IMR-90 (cell line): ENCODE measurements at regions not wholly inside any gene's neighbourhood (a gene's known extent, or its start where the extent isn't known, plus 50 kb on each side); places are given as distances from the start of the nearest gene placed in this dataset.
A peak's percentile ranks its signal among the peaks of the same experiment; 100 is the strongest.

Source experiments
- ATAC-seq: fragments of 200-7000 bp; cut with Tn5 transposase; 2 replicates; pipeline ENCODE4 v1.9.1; 2020; ENCODE audit warnings: low read depth, mild to moderate bottlenecking, moderate library complexity
- BruUV-seq: library from RNA; stranded (reverse); fragments of 400-500 nt; replicated peaks from 2 replicates; lab custom pipeline; 2021; lab: Mats Ljungman, UMichigan
- CTCF ChIA-PET: fragments of 300-600 bp; formaldehyde crosslinking; extraction: SDS; loops from one replicate; lab custom pipeline; 2021; ENCODE audit warnings: antibody characterized with exemption; lab: Yijun Ruan, JAX
- POLR2A ChIA-PET: fragments of 300-600 bp; sonication (Branson Sonifier 250); formaldehyde crosslinking; loops from one replicate; lab custom pipeline; 2022; ENCODE audit warnings: antibody characterized with exemption; ENCODE audit not compliant: unreplicated experiment; lab: Charles Lee
- DNase-seq: peaks from one replicate; pipeline ENCODE4 v3.0.0; 2013
- H2AFZ ChIP-seq: replicated peaks from 2 replicates; pipeline ENCODE3; 2013; ENCODE audit warnings: low read length, mild to moderate bottlenecking; ENCODE audit not compliant: poor library complexity
- H2AK5ac ChIP-seq: 2 replicates; pipeline ENCODE4 v1.6.1; 2013; ENCODE audit warnings: low read depth, low read length, inconsistent platforms
- H2AK9ac ChIP-seq: replicated peaks from 2 replicates; pipeline ENCODE3; 2013; ENCODE audit warnings: mild to moderate bottlenecking, low read depth, low read length, moderate library complexity; ENCODE audit not compliant: poor library complexity
- H2BK120ac ChIP-seq: 2 replicates; pipeline ENCODE4 v1.6.1; 2013; ENCODE audit warnings: low read depth, low read length, inconsistent platforms
- H2BK15ac ChIP-seq: 3 replicates; pipeline ENCODE4 v1.6.1; 2013; ENCODE audit warnings: low read depth, low read length, inconsistent platforms
- H2BK20ac ChIP-seq: 2 replicates; pipeline ENCODE4 v1.6.1; 2013; ENCODE audit warnings: low read depth, mild to moderate bottlenecking, inconsistent platforms, low read length, moderate library complexity
- H2BK5ac ChIP-seq: 2 replicates; pipeline ENCODE4 v1.6.1; 2013; ENCODE audit warnings: mild to moderate bottlenecking, low read depth, low read length, inconsistent platforms; ENCODE audit not compliant: poor library complexity, severe bottlenecking
- H3K14ac ChIP-seq: replicated peaks from 2 replicates; pipeline ENCODE4 v1.6.1; 2013; ENCODE audit warnings: low read depth, low read length, inconsistent platforms
- H3K18ac ChIP-seq: 2 replicates; pipeline ENCODE4 v1.6.1; 2013; ENCODE audit warnings: low read depth, low read length, control low read depth
- H3K23ac ChIP-seq: 2 replicates; pipeline ENCODE4 v1.6.1; 2013; ENCODE audit warnings: low read depth, low read length, inconsistent platforms
- H3K27ac ChIP-seq: 2 replicates; pipeline ENCODE4 v1.5.1; 2013; ENCODE audit warnings: mild to moderate bottlenecking, control low read depth, low read length; ENCODE audit not compliant: insufficient read depth
- H3K27me3 ChIP-seq: 2 replicates; pipeline ENCODE4 v1.6.1; 2013; ENCODE audit warnings: low read length; ENCODE audit not compliant: control insufficient read depth, insufficient read depth
- H3K36me3 ChIP-seq: 2 replicates; pipeline ENCODE4 v1.6.1; 2013; ENCODE audit warnings: low read length, mixed read lengths; ENCODE audit not compliant: control insufficient read depth, insufficient read depth
- H3K4ac ChIP-seq: 2 replicates; pipeline ENCODE4 v1.6.1; 2013; ENCODE audit warnings: low read depth, low read length, inconsistent platforms
- H3K4me1 ChIP-seq: 2 replicates; pipeline ENCODE4 v1.6.1; 2013; ENCODE audit warnings: low read length, mixed read lengths; ENCODE audit not compliant: control insufficient read depth, insufficient read depth
- H3K4me2 ChIP-seq: 2 replicates; pipeline ENCODE4 v1.6.1; 2013; ENCODE audit warnings: low read depth, mild to moderate bottlenecking, control low read depth, low read length, moderate library complexity
- H3K4me3 ChIP-seq: 2 replicates; pipeline ENCODE4 v1.5.1; 2013; ENCODE audit warnings: low read depth, mild to moderate bottlenecking, control low read depth, low read length, moderate library complexity; ENCODE audit not compliant: insufficient read depth
- H3K56ac ChIP-seq: 2 replicates; pipeline ENCODE4 v1.6.1; 2013; ENCODE audit warnings: low read length, inconsistent platforms; ENCODE audit not compliant: insufficient read depth; ENCODE audit errors: extremely low read depth
- H3K79me1 ChIP-seq, 2 experiments: 2 replicates each; pipeline ENCODE4 v1.6.1; 2013; ENCODE audit warnings: low read length in 2 of 2, inconsistent platforms in 1 of 2, low read depth in 1 of 2
- H3K9ac ChIP-seq: 2 replicates; pipeline ENCODE4 v1.6.1; 2013; ENCODE audit warnings: low read depth, low read length, control low read depth
- H3K9me1 ChIP-seq: 2 replicates; pipeline ENCODE4 v1.6.1; 2013; ENCODE audit warnings: low read length, inconsistent platforms; ENCODE audit not compliant: insufficient read depth
- H3K9me3 ChIP-seq: 2 replicates; pipeline ENCODE4 v1.6.1; 2013; ENCODE audit warnings: low read length; ENCODE audit not compliant: control insufficient read depth, insufficient read depth
- H4K20me1 ChIP-seq: 2 replicates; pipeline ENCODE4 v1.6.1; 2013; ENCODE audit warnings: low read length, inconsistent platforms; ENCODE audit not compliant: insufficient read depth
- H4K5ac ChIP-seq: 2 replicates; pipeline ENCODE4 v1.6.1; 2013; ENCODE audit warnings: mild to moderate bottlenecking, low read depth, low read length, control low read depth
- H4K8ac ChIP-seq, 2 experiments: 2 replicates each; pipeline ENCODE4 v1.6.1; 2013; ENCODE audit warnings: low read depth in 2 of 2, low read length in 2 of 2, control low read depth in 1 of 2, inconsistent platforms in 1 of 2
- H4K91ac ChIP-seq: 2 replicates; pipeline ENCODE4 v1.6.1; 2013; ENCODE audit warnings: low read depth, low read length, inconsistent platforms; ENCODE audit not compliant: insufficient read depth
- BHLHE40 ChIP-seq: fragments of 150-350 bp; IDR thresholded peaks from 2 replicates; pipeline ENCODE4 v1.6.1; 2016; ENCODE audit warnings: mild to moderate bottlenecking, low read depth, low read length
- CEBPB ChIP-seq: IDR thresholded peaks from 2 replicates; pipeline ENCODE4 v1.6.1; 2012; ENCODE audit warnings: low read depth, low read length, improper control_type of control experiment
- CHD1 ChIP-seq: IDR thresholded peaks from 2 replicates; pipeline ENCODE4 v1.6.1; 2012; ENCODE audit warnings: low read depth, low read length, improper control_type of control experiment
- FOS ChIP-seq: fragments of 150-350 bp; IDR thresholded peaks from 2 replicates; pipeline ENCODE4 v1.6.1; 2016; ENCODE audit warnings: low read depth, low read length
- MAFK ChIP-seq: IDR thresholded peaks from 2 replicates; pipeline ENCODE4 v1.6.1; 2012; ENCODE audit warnings: low read depth, low read length, improper control_type of control experiment
- MAZ ChIP-seq: IDR thresholded peaks from 2 replicates; pipeline ENCODE4 v1.6.1; 2012; ENCODE audit warnings: low read depth, mild to moderate bottlenecking, low read length, improper control_type of control experiment, moderate library complexity, borderline replicate concordance
- MXI1 ChIP-seq: IDR thresholded peaks from 2 replicates; pipeline ENCODE4 v1.6.1; 2012; ENCODE audit warnings: low read depth, mild to moderate bottlenecking, low read length, moderate library complexity, borderline replicate concordance
- NFE2L2 ChIP-seq: fragments of 150-350 bp; IDR thresholded peaks from 2 replicates; pipeline ENCODE4 v1.6.1; 2016; ENCODE audit warnings: low read depth, mild to moderate bottlenecking, low read length
- POLR2A ChIP-seq: IDR thresholded peaks from 2 replicates; pipeline ENCODE4 v1.6.1; 2012; ENCODE audit warnings: mild to moderate bottlenecking, low read depth, low read length
- RAD21 ChIP-seq: IDR thresholded peaks from 2 replicates; pipeline ENCODE4 v1.6.1; 2012; ENCODE audit warnings: low read length, improper control_type of control experiment
- RCOR1 ChIP-seq: IDR thresholded peaks from 2 replicates; pipeline ENCODE4 v1.6.1; 2012; ENCODE audit warnings: mild to moderate bottlenecking, low read length, improper control_type of control experiment; ENCODE audit not compliant: insufficient replicate concordance
- RFX5 ChIP-seq: IDR thresholded peaks from 2 replicates; pipeline ENCODE4 v1.8.0; 2012; ENCODE audit warnings: low read depth, mild to moderate bottlenecking, low read length, moderate library complexity
- SMC3 ChIP-seq: fragments of 150-350 bp; IDR thresholded peaks from 2 replicates; pipeline ENCODE4 v1.6.1; 2016; ENCODE audit warnings: low read depth, mild to moderate bottlenecking, antibody characterized with exemption, low read length, moderate library complexity
- WGBS, 2 experiments: methylation state at CpG; one replicate each; pipeline versions ENCODE4 v1.1.5 to v1.1.7; 2013; ENCODE audit warnings: missing lambda C conversion rate in 2 of 2; ENCODE audit not compliant: insufficient read length in 1 of 2; ENCODE audit errors: extremely low coverage in 2 of 2; 5-methylcytosine and 5-hydroxymethylcytosine counted together
- dilution Hi-C: fragments of 300-500 bp; cut with HindIII; formaldehyde crosslinking; loops from one replicate; pipeline ENCODE4 v1.14.3; 2018; ENCODE audit warnings: low sequenced_read_pairs; ENCODE audit not compliant: unreplicated experiment
- in situ Hi-C: fragments of 300-500 bp; cut with MboI; formaldehyde crosslinking; loops from 3 replicates; pipeline ENCODE4 v1.14.3; 2019; ENCODE audit warnings: low sequenced_read_pairs, inconsistent platforms, mixed read lengths
- intact Hi-C: fragments of 100-400 bp; cut with micrococcal nuclease; formaldehyde crosslinking; loops from 2 replicates; pipeline ENCODE4 v1.10.0; 2022
- TF ChIP-seq, protein P1 (sequence below): fragments of 150-350 bp; IDR thresholded peaks from 2 replicates; pipeline ENCODE4 v1.6.1; 2016; ENCODE audit warnings: low read depth, mild to moderate bottlenecking, low read length, moderate library complexity, borderline replicate concordance
- TF ChIP-seq, protein P2 (sequence below): fragments of 150-350 bp; IDR thresholded peaks from 2 replicates; pipeline ENCODE4 v1.6.1; 2017; ENCODE audit warnings: mild to moderate bottlenecking, antibody characterized with exemption, low read length, low read depth
- TF ChIP-seq, protein P3 (sequence below): conservative IDR thresholded peaks from 2 replicates; pipeline ENCODE4 v1.5.1; 2012; ENCODE audit warnings: mild to moderate bottlenecking, low read depth, low read length, improper control_type of control experiment

DNA sequence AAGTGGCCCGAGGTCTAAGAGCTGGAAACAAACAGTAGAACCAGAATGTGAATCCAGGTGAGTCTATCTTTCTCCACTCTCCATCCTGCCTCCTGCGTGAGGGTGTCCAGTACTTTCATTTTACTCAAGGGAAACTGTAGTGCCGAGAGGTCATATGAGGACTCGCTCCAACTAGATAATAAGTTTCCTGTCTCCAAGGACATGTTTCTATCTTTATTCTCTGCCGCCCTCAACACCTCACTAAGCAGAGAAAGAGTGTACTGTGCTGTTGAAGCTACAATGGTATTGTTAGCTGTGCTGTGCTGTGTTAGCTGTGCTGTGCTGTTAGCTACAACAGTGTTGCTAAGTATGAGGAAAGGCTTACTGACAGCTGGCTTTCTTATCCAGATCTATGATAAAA is 137.9 kb upstream of the COL8A1 start:
- Histone ChIP-seq H3K14ac (no peak overlapping the region), H3K23ac (no peak overlapping the region), H2BK5ac (peak overlapping the region; percentile 11), H3K56ac (no peak overlapping the region), H3K36me3 (no peaks in the 10 kb centered on the region), H3K4me1 (peaks cover 9% of the 10 kb centered on the region), H2BK15ac (peak overlapping the region; percentile 95; the same call in 2 of the 3 replicates), H3K9me1 (peaks cover 3% of the 10 kb centered on the region), H2BK20ac (peak overlapping the region; percentile 20; the same call in 1 of the 2 replicates), H3K27ac (no peak overlapping the region), H3K4me3 (no peak overlapping the region), H4K5ac (no peak overlapping the region), H2AK5ac (peak overlapping the region; percentile 70; the same call in 1 of the 2 replicates), H3K9ac (no peak overlapping the region), H3K9me3 (no peaks in the 10 kb centered on the region), H3K79me1 (no peaks in the 10 kb centered on the region), H2BK120ac (peak overlapping the region; percentile 25; the same call in 1 of the 2 replicates), H2AFZ (no peak overlapping the region), H4K91ac (peak overlapping the region; percentile 70; the same call in 1 of the 2 replicates), H3K4me2 (no peak overlapping the region), H3K27me3 (no peaks in the 10 kb centered on the region), H4K20me1 (no peaks in the 10 kb centered on the region), H3K18ac (peak overlapping the region; percentile 63; the same call in 1 of the 2 replicates), H2AK9ac (peak overlapping the region; percentile 33), H4K8ac (peak overlapping the region in 1 of 2 experiments; percentile 56; a peak in 2 of 4 replicates), H3K4ac (peak overlapping the region; percentile 61)
- ChIA-PET POLR2A (no interaction called here), CTCF (no interaction called here)
- no peak for DNase-seq
- TF ChIP-seq MAZ, result no peak
- TF ChIP-seq BHLHE40, result no peak
- TF ChIP-seq NFE2L2, result no peak
- no peak for TF ChIP-seq RFX5
- no peak for TF ChIP-seq RAD21
- no peak for TF ChIP-seq SMC3
- no peak for TF ChIP-seq CEBPB
- TF ChIP-seq CHD1, result no peak
- TF ChIP-seq, protein P1, sequence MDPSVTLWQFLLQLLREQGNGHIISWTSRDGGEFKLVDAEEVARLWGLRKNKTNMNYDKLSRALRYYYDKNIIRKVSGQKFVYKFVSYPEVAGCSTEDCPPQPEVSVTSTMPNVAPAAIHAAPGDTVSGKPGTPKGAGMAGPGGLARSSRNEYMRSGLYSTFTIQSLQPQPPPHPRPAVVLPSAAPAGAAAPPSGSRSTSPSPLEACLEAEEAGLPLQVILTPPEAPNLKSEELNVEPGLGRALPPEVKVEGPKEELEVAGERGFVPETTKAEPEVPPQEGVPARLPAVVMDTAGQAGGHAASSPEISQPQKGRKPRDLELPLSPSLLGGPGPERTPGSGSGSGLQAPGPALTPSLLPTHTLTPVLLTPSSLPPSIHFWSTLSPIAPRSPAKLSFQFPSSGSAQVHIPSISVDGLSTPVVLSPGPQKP, result no peak
- TF ChIP-seq RCOR1, result no peak
- no peak for TF ChIP-seq FOS
- TF ChIP-seq MXI1, result no peak
- TF ChIP-seq, protein P2, sequence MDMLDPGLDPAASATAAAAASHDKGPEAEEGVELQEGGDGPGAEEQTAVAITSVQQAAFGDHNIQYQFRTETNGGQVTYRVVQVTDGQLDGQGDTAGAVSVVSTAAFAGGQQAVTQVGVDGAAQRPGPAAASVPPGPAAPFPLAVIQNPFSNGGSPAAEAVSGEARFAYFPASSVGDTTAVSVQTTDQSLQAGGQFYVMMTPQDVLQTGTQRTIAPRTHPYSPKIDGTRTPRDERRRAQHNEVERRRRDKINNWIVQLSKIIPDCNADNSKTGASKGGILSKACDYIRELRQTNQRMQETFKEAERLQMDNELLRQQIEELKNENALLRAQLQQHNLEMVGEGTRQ, result no peak
- TF ChIP-seq, protein P3, sequence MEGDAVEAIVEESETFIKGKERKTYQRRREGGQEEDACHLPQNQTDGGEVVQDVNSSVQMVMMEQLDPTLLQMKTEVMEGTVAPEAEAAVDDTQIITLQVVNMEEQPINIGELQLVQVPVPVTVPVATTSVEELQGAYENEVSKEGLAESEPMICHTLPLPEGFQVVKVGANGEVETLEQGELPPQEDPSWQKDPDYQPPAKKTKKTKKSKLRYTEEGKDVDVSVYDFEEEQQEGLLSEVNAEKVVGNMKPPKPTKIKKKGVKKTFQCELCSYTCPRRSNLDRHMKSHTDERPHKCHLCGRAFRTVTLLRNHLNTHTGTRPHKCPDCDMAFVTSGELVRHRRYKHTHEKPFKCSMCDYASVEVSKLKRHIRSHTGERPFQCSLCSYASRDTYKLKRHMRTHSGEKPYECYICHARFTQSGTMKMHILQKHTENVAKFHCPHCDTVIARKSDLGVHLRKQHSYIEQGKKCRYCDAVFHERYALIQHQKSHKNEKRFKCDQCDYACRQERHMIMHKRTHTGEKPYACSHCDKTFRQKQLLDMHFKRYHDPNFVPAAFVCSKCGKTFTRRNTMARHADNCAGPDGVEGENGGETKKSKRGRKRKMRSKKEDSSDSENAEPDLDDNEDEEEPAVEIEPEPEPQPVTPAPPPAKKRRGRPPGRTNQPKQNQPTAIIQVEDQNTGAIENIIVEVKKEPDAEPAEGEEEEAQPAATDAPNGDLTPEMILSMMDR, result no peak
- TF ChIP-seq POLR2A, result no peak
- no peak for TF ChIP-seq MAFK
- dilution Hi-C loops, result no loop called here
- intact Hi-C loops, result no loop called here
- WGBS, 2 experiments, result 92% methylated on average over 2 of the region's 5 CpGs; no CpG with 5 or more reads in 1 of the 2 experiments
- no TSS peak for BruUV-seq
- no peak for ATAC-seq
- in situ Hi-C loops, result no loop called here
